ENCODE measurements at regions not wholly inside any gene's neighbourhood (a gene's known extent, or its start where the extent isn't known, plus 50 kb on each side); places are given as distances from the start of the nearest gene placed in this dataset.

DNA sequence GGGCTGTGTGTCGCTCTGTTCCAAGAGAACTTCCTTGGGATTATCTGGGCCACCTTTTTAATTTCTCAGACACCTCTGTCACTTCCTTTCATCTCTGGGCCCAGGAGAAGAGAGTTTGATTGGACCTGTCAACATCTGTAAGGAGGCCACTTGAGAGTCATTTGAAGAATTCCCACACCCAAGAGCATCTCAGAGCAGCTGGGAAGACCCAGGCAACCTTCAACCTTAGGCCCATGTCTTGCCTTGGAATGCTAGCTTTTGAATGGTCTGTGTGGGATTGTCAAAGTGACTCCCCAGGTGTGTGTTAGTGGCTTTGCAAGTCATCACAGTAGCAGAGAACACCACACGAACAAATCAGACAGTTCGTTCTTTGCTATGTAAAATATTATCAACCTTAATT is 280.3 kb downstream of the CYRIA start:
- Mint-ChIP-seq H3K4me1 (ENCODE audit: low read depth) (no peaks in the 10 kb centered on the region), H3K9me3 (no peaks in the 10 kb centered on the region), H3K36me3 (ENCODE audit: low read depth) (no peaks in the 10 kb centered on the region), H3K27ac (no peak overlapping the region), H3K27me3 (no peaks in the 10 kb centered on the region), H3K4me3 (no peak overlapping the region)
- ATAC-seq (ENCODE audit: poor library complexity), result no peak
- DNase-seq, result no peak
- Histone ChIP-seq H3K4me1 (ENCODE audit: insufficient read depth, low read length) (no peaks in the 10 kb centered on the region), H3K27me3 (ENCODE audit: control insufficient read depth in 1 of 2, insufficient read depth in 2 of 2, low read length in 2 of 2) (no peaks in the 10 kb centered on the region), H3K27ac (ENCODE audit: low read depth in 1 of 2, low read length in 2 of 2) (no peak overlapping the region), H3K36me3 (ENCODE audit: insufficient read depth, low read length) (no peaks in the 10 kb centered on the region), H3K4me3 (ENCODE audit: low read length) (no peak overlapping the region), H3K9me3 (ENCODE audit: control insufficient read depth in 1 of 2, insufficient read depth in 1 of 2, low read length in 2 of 2) (no peaks in the 10 kb centered on the region)
- TF ChIP-seq, protein P1, sequence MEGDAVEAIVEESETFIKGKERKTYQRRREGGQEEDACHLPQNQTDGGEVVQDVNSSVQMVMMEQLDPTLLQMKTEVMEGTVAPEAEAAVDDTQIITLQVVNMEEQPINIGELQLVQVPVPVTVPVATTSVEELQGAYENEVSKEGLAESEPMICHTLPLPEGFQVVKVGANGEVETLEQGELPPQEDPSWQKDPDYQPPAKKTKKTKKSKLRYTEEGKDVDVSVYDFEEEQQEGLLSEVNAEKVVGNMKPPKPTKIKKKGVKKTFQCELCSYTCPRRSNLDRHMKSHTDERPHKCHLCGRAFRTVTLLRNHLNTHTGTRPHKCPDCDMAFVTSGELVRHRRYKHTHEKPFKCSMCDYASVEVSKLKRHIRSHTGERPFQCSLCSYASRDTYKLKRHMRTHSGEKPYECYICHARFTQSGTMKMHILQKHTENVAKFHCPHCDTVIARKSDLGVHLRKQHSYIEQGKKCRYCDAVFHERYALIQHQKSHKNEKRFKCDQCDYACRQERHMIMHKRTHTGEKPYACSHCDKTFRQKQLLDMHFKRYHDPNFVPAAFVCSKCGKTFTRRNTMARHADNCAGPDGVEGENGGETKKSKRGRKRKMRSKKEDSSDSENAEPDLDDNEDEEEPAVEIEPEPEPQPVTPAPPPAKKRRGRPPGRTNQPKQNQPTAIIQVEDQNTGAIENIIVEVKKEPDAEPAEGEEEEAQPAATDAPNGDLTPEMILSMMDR (IDR thresholded peaks at IDR 0.05), result no peak
- intact Hi-C loops (cut with DNase I, micrococcal nuclease), result no loop called here
- POLR2A ChIA-PET, result no interaction called here
- CTCF ChIA-PET, result no interaction called here

DNA sequence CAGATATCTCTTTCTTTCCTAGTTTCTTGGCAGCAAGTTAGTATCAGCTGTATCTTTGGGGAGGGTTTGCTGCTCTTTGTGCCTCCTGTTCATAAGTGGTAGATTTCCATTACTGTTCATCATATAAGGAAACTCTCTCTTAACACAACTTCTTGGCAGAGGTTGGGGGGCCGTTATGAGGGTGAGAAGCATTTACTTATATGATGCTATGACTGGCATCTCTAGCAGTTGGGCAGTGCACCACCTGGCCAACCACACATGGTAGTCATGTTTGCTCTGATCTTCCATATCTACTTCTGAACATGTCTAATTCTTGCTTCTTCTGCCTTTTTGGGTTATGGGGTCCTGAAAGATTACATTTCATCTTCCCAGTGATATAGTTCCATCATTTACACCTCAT is 282.2 kb downstream of the CYRIA start:
- H3K27ac ChIP-seq (ENCODE audit: low read depth in 1 of 2, low read length in 2 of 2), result no peak overlapping the region
- DNase-seq (no peak), ATAC-seq (ENCODE audit: poor library complexity) (no peak)
- Mint-ChIP-seq H3K27me3 (no peaks in the 10 kb centered on the region), H3K4me3 (no peak overlapping the region), H3K9me3 (no peaks in the 10 kb centered on the region), H3K36me3 (ENCODE audit: low read depth) (no peaks in the 10 kb centered on the region), H3K4me1 (ENCODE audit: low read depth) (no peaks in the 10 kb centered on the region), H3K27ac (no peak overlapping the region)
- intact Hi-C loops (cut with DNase I, micrococcal nuclease), result no loop called here
- TF ChIP-seq, protein P1 (IDR thresholded peaks at IDR 0.05), result no peak
- ChIA-PET CTCF (no interaction called here), POLR2A (no interaction called here)
- no peaks in the 10 kb centered on the region for H3K36me3 ChIP-seq (ENCODE audit: insufficient read depth, low read length)
- H3K4me1 ChIP-seq (ENCODE audit: insufficient read depth, low read length), result no peaks in the 10 kb centered on the region
- H3K4me3 ChIP-seq (ENCODE audit: low read length), result no peak overlapping the region
- H3K27me3 ChIP-seq (ENCODE audit: control insufficient read depth in 1 of 2, insufficient read depth in 2 of 2, low read length in 2 of 2), result no peaks in the 10 kb centered on the region
- H3K9me3 ChIP-seq (ENCODE audit: control insufficient read depth in 1 of 2, insufficient read depth in 1 of 2, low read length in 2 of 2), result no peaks in the 10 kb centered on the region

DNA sequence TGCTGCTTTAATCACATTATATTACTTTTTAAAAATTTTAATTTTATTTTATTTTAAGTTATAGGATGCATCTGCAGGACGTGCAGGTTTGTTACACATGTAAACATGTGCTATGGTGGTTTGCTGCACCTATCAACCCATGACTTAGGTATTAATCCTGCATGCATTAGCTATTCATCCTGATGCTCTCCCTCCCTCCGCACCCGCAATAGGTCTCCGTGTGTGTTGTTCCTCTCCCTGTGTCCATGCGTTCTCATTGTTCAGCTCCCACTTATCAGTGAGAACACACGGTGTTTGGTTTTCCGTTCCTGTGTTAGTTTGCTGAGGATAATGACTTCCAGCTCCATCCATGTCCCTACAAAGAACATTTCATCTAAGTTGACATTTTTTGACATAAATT is 283.2 kb downstream of the CYRIA start:
- CTCF ChIA-PET, result no interaction called here
- POLR2A ChIA-PET, result no interaction called here
- Mint-ChIP-seq H3K9me3 (no peaks in the 10 kb centered on the region), H3K27ac (no peak overlapping the region), H3K36me3 (ENCODE audit: low read depth) (no peaks in the 10 kb centered on the region), H3K4me3 (no peak overlapping the region), H3K4me1 (ENCODE audit: low read depth) (no peaks in the 10 kb centered on the region), H3K27me3 (no peaks in the 10 kb centered on the region)
- Histone ChIP-seq H3K9me3 (ENCODE audit: control insufficient read depth in 1 of 2, insufficient read depth in 1 of 2, low read length in 2 of 2) (no peaks in the 10 kb centered on the region), H3K4me3 (ENCODE audit: low read length) (no peak overlapping the region), H3K36me3 (ENCODE audit: insufficient read depth, low read length) (no peaks in the 10 kb centered on the region), H3K4me1 (ENCODE audit: insufficient read depth, low read length) (no peaks in the 10 kb centered on the region), H3K27me3 (ENCODE audit: control insufficient read depth in 1 of 2, insufficient read depth in 2 of 2, low read length in 2 of 2) (no peaks in the 10 kb centered on the region), H3K27ac (ENCODE audit: low read depth in 1 of 2, low read length in 2 of 2) (no peak overlapping the region)
- TF ChIP-seq, protein P1 (IDR thresholded peaks at IDR 0.05), result no peak
- ATAC-seq (ENCODE audit: poor library complexity), result no peak
- no peak for DNase-seq
- intact Hi-C loops (cut with DNase I, micrococcal nuclease), result no loop called here
